OCI-LY1 (cell line): ENCODE measurements at regions not wholly inside any gene's neighbourhood (a gene's known extent, or its start where the extent isn't known, plus 50 kb on each side); places are given as distances from the start of the nearest gene placed in this dataset.

Source experiments
- H2AFZ ChIP-seq: fragments of 200-600 bp; sonication (generic), shearing (Covaris generic); 2 replicates; pipeline ENCODE4 v1.6.0; 2014; ENCODE audit warnings: antibody characterized with exemption, mild to moderate bottlenecking, low read length
- H3F3A ChIP-seq: fragments of 200-600 bp; sonication (generic), shearing (Covaris generic); 2 replicates; pipeline ENCODE4 v1.6.0; 2014; ENCODE audit warnings: mild to moderate bottlenecking, antibody characterized with exemption, low read length, moderate library complexity; ENCODE audit not compliant: insufficient read depth
- H3K27ac ChIP-seq: fragments of 200-600 bp; sonication (generic); 2 replicates; pipeline ENCODE4 v1.5.1; 2014; ENCODE audit warnings: low read length, mixed run types, mild to moderate bottlenecking, low read depth; ENCODE audit not compliant: poor library complexity, severe bottlenecking
- H3K27me3 ChIP-seq: fragments of 200-600 bp; sonication (generic); 2 replicates; pipeline ENCODE4 v1.6.0; 2014; ENCODE audit warnings: antibody characterized with exemption, mild to moderate bottlenecking, low read length, moderate library complexity; ENCODE audit not compliant: insufficient read depth
- H3K36me3 ChIP-seq: fragments of 200-600 bp; sonication (generic); 2 replicates; pipeline ENCODE4 v1.6.1; 2014; ENCODE audit warnings: mild to moderate bottlenecking, antibody characterized with exemption, low read length, moderate library complexity, mixed read lengths; ENCODE audit not compliant: insufficient read depth
- H3K4me1 ChIP-seq: fragments of 200-600 bp; sonication (generic); 2 replicates; pipeline ENCODE4 v1.5.1; 2014; ENCODE audit warnings: mild to moderate bottlenecking, low read length, moderate library complexity; ENCODE audit not compliant: insufficient read depth, severe bottlenecking
- H3K4me2 ChIP-seq: fragments of 200-600 bp; sonication (generic), shearing (Covaris generic); 2 replicates; pipeline ENCODE4 v1.6.1; 2014; ENCODE audit warnings: low read length
- H3K4me3 ChIP-seq: fragments of 200-600 bp; sonication (generic); 2 replicates; pipeline ENCODE4 v1.5.1; 2014; ENCODE audit warnings: low read length, low read depth, mild to moderate bottlenecking, mixed read lengths; ENCODE audit not compliant: poor library complexity, severe bottlenecking
- H3K79me2 ChIP-seq: fragments of 200-600 bp; shearing (Covaris generic); 2 replicates; pipeline ENCODE4 v1.6.1; 2016; ENCODE audit warnings: mixed run types, low read length, mixed read lengths; ENCODE audit not compliant: insufficient read depth
- H3K9ac ChIP-seq: fragments of 200-600 bp; sonication (generic), shearing (Covaris generic); 2 replicates; pipeline ENCODE4 v1.6.1; 2014; ENCODE audit warnings: mild to moderate bottlenecking, low read length, mixed read lengths
- H3K9me2 ChIP-seq: fragments of 200-600 bp; sonication (generic), shearing (Covaris generic); 2 replicates; pipeline ENCODE4 v1.6.1; 2014; ENCODE audit warnings: low read depth, mild to moderate bottlenecking, low read length, mixed read lengths
- H3K9me3 ChIP-seq: fragments of 200-600 bp; shearing (Covaris generic); 2 replicates; pipeline ENCODE4 v1.6.1; 2014; ENCODE audit warnings: low read length, mixed read lengths
- H4K20me1 ChIP-seq: fragments of 200-600 bp; sonication (generic), shearing (Covaris generic); 2 replicates; pipeline ENCODE4 v1.6.0; 2016; ENCODE audit warnings: mild to moderate bottlenecking, low read length; ENCODE audit not compliant: insufficient read depth
- EZH2 ChIP-seq: fragments of 200-600 bp; sonication (generic), shearing (Covaris generic); IDR thresholded peaks from 2 replicates; pipeline ENCODE4 v1.8.0; 2017; ENCODE audit warnings: borderline replicate concordance, mixed run types, mild to moderate bottlenecking, antibody characterized with exemption, low read length, moderate library complexity, mixed read lengths
- TF ChIP-seq, protein P1 (sequence below): fragments of 200-600 bp; sonication (generic), shearing (Covaris generic); IDR thresholded peaks from 2 replicates; pipeline ENCODE4 v1.5.1; 2017; ENCODE audit warnings: mild to moderate bottlenecking, antibody characterized with exemption, low read length, moderate library complexity, mixed read lengths

DNA sequence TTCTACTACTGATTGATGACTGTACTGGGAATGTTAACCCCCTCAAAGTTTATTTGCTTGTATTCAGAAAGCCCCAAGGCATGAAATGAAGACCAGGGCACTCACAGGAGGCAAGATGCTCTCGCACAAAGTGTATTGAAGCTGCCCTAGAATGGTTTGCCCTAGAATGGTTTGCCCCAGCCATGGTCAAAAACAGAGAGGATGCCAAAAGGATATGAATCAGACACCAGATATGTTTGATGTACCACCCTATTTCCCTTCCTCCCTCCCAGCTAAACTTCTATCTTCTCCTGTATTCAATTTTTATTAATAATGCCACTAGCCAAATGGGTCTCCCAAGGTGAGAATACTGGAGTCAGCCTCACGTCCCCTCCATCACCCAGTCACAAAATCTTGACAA, 101.3 kb downstream of the TMCO5A start:
- no peaks in the 10 kb centered on the region for H3K9me2 ChIP-seq
- H4K20me1 ChIP-seq, result no peaks in the 10 kb centered on the region
- H2AFZ ChIP-seq, result no peak overlapping the region
- H3K79me2 ChIP-seq, result no peaks in the 10 kb centered on the region
- H3F3A ChIP-seq, result no peaks in the 10 kb centered on the region
- no peaks in the 10 kb centered on the region for H3K27me3 ChIP-seq
- no peak overlapping the region for H3K4me2 ChIP-seq
- H3K9ac ChIP-seq, result no peak overlapping the region
- TF ChIP-seq, protein P1, sequence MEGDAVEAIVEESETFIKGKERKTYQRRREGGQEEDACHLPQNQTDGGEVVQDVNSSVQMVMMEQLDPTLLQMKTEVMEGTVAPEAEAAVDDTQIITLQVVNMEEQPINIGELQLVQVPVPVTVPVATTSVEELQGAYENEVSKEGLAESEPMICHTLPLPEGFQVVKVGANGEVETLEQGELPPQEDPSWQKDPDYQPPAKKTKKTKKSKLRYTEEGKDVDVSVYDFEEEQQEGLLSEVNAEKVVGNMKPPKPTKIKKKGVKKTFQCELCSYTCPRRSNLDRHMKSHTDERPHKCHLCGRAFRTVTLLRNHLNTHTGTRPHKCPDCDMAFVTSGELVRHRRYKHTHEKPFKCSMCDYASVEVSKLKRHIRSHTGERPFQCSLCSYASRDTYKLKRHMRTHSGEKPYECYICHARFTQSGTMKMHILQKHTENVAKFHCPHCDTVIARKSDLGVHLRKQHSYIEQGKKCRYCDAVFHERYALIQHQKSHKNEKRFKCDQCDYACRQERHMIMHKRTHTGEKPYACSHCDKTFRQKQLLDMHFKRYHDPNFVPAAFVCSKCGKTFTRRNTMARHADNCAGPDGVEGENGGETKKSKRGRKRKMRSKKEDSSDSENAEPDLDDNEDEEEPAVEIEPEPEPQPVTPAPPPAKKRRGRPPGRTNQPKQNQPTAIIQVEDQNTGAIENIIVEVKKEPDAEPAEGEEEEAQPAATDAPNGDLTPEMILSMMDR, result no peak
- TF ChIP-seq EZH2, result no peak
- H3K4me1 ChIP-seq, result no peaks in the 10 kb centered on the region
- no peaks in the 10 kb centered on the region for H3K9me3 ChIP-seq
- no peaks in the 10 kb centered on the region for H3K36me3 ChIP-seq
- H3K4me3 ChIP-seq, result no peak overlapping the region
- no peak overlapping the region for H3K27ac ChIP-seq

DNA sequence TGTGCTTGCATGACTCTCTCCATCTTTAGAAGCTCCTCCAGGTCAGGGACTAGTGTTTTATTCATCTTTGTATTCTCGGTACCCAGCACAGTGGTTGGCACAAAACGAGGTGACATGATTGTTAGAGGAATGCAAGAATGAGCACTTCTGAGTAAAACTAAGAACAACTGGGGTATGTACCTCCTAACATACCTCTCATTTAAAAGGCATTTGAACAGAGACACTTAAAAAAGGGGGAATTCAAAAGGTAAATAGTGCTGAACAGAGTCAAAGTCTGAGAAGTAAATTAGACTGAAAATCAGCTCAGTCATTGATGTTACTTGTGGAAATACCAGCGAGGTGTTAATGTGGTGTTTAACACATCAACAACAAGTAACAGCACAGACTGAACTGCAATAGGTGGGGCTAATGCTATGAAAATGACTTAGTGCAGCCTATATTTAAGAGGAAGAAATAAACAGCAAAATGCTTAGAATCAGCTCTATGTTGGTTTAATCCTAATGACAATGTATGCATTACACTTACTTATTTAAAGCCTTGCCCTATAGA, 102.4 kb downstream of the TMCO5A start:
- Histone ChIP-seq H3K79me2 (no peaks in the 10 kb centered on the region), H3K27ac (no peak overlapping the region), H3F3A (no peaks in the 10 kb centered on the region), H3K9ac (no peak overlapping the region), H2AFZ (no peak overlapping the region), H3K9me2 (no peaks in the 10 kb centered on the region), H4K20me1 (no peaks in the 10 kb centered on the region), H3K36me3 (no peaks in the 10 kb centered on the region), H3K4me1 (no peaks in the 10 kb centered on the region), H3K4me3 (no peak overlapping the region), H3K27me3 (no peaks in the 10 kb centered on the region), H3K4me2 (no peak overlapping the region), H3K9me3 (no peaks in the 10 kb centered on the region)
- TF ChIP-seq EZH2, result no peak
- TF ChIP-seq, protein P1, result no peak

DNA sequence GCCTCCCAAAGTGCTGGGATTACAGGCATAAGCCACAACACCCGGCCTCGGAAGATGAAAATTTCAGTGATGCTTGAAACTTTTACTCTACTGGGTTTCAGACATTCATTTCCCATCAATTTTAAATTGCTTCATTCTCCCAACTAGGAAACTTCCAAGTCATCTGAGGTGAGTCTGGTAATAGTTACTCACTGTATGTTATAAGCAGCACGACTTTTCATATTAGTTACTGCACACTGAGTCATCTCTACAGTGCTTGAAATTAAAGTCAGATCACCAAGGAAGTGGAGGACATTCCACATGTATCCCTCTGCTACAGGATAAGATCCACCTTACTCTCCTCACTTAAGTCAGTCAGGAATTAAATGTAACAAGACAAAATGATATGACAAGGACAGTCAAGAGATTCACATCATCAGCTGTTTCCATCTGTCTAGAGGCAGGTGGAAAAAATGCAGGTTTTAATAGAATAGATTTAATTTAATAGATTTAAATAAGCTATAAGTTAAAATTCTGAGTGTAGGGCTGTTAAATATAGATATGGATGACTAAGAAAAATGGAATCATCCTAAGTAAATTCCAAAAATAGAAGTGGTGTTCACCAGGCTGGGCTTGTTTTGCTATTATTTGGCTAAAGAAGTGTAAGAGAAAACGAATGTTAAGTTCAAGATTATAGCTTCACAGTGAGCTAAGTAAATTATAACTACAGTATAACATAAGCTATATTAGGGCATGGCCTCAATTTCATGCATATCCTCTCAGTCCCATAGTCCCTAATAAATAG, 104.4 kb downstream of the TMCO5A start:
- H3K4me1 ChIP-seq, result no peaks in the 10 kb centered on the region
- no peak overlapping the region for H3K9ac ChIP-seq
- no peak overlapping the region for H3K27ac ChIP-seq
- H3K36me3 ChIP-seq, result no peaks in the 10 kb centered on the region
- no peaks in the 10 kb centered on the region for H3K9me3 ChIP-seq
- H3K79me2 ChIP-seq, result no peaks in the 10 kb centered on the region
- H4K20me1 ChIP-seq, result no peaks in the 10 kb centered on the region
- no peak overlapping the region for H2AFZ ChIP-seq
- H3K9me2 ChIP-seq, result no peaks in the 10 kb centered on the region
- H3K27me3 ChIP-seq, result no peaks in the 10 kb centered on the region
- H3F3A ChIP-seq, result no peaks in the 10 kb centered on the region
- no peak overlapping the region for H3K4me2 ChIP-seq
- TF ChIP-seq EZH2, result no peak
- TF ChIP-seq, protein P1, result no peak
- no peak overlapping the region for H3K4me3 ChIP-seq
